ENCODE measurements at regions not wholly inside any gene's neighbourhood (a gene's known extent, or its start where the extent isn't known, plus 50 kb on each side); places are given as distances from the start of the nearest gene placed in this dataset.

DNA sequence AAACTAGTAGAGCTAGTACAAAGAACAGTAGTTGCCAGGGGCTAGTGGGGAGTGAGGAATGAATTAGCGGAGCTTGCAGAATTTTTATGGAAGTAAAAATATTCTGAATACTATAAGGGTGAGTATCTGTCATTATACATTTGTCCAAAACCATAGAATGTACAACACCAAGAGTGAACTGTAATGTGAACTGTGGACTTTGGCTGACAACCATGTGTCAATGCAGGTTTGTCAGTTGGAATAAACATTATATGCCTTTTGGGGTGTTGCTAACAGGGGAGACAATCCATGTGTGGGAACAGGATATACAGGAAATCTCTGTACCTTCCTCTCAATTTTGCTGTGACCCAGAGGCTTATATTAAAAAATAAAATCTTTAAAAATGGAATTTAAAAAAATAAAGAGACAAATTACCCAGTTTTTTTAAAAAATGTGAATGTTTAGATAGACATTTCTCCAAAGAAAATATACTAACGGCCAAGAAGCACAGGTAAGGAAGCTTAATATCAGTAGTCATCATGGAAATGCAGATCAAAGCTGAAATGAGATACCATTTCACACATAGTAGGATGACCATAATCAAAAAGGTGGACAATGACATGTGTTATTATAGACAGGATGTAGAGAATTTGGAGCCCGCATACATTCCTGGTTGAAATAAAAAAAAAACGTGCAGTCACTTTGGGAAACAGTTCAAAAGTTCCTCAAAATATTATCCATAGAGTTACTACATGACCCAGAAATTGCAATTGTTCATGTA is 899.8 kb downstream of the RAB28 start:
- no TSS peak for BruUV-seq (replicated peaks)
- H4K91ac ChIP-seq (ENCODE audit: insufficient read depth, low read depth, low read length) = no peak overlapping the region
- H2BK5ac ChIP-seq (ENCODE audit: low read depth, low read length, poor library complexity, severe bottlenecking) = no peak overlapping the region
- dilution Hi-C loops (cut with HindIII; ENCODE audit: low sequenced_read_pairs, unreplicated experiment) = no loop called here
- H3K56ac ChIP-seq (ENCODE audit: extremely low read depth, insufficient read depth, low read length) = no peak overlapping the region
- no peak overlapping the region for H3K18ac ChIP-seq (ENCODE audit: low read depth, low read length)
- H2AFZ ChIP-seq (replicated peaks; ENCODE audit: low read length, poor library complexity) = no peak overlapping the region
- no peak overlapping the region for H4K8ac ChIP-seq (ENCODE audit: low read depth in 2 of 2, low read length in 2 of 2)
- H3K9ac ChIP-seq (ENCODE audit: low read depth, low read length) = no peak overlapping the region
- no peak overlapping the region for H4K5ac ChIP-seq (ENCODE audit: low read depth, low read length)
- no peaks in the 10 kb centered on the region for H4K20me1 ChIP-seq (ENCODE audit: insufficient read depth, low read length)
- ChIA-PET POLR2A (ENCODE audit: unreplicated experiment) (no interaction called here), CTCF (no interaction called here)
- no peaks in the 10 kb centered on the region for H3K27me3 ChIP-seq (ENCODE audit: control insufficient read depth, insufficient read depth, low read length)
- TF ChIP-seq RAD21 (IDR thresholded peaks at IDR 0.05; ENCODE audit: low read length) (no peak), MAZ (IDR thresholded peaks at IDR 0.05; ENCODE audit: borderline replicate concordance, low read depth, low read length) (no peak), MXI1 (IDR thresholded peaks at IDR 0.05; ENCODE audit: borderline replicate concordance, low read depth, low read length) (no peak), MAFK (IDR thresholded peaks at IDR 0.05; ENCODE audit: low read depth, low read length) (no peak), NFE2L2 (IDR thresholded peaks at IDR 0.05; ENCODE audit: low read depth, low read length) (no peak), BHLHE40 (IDR thresholded peaks at IDR 0.05; ENCODE audit: low read depth, low read length) (no peak)
- H3K23ac ChIP-seq (ENCODE audit: low read depth, low read length) = no peak overlapping the region
- H2BK120ac ChIP-seq (ENCODE audit: low read depth, low read length) = no peak overlapping the region
- no peaks in the 10 kb centered on the region for H3K4me1 ChIP-seq (ENCODE audit: control insufficient read depth, insufficient read depth, low read length)
- no peak overlapping the region for H3K4ac ChIP-seq (ENCODE audit: low read depth, low read length)
- no peak overlapping the region for H3K4me3 ChIP-seq (ENCODE audit: insufficient read depth, low read depth, low read length)
- in situ Hi-C loops (cut with MboI; ENCODE audit: low sequenced_read_pairs) = no loop called here
- no peaks in the 10 kb centered on the region for H3K79me1 ChIP-seq (ENCODE audit: low read depth in 1 of 2, low read length in 2 of 2)
- H2AK5ac ChIP-seq (ENCODE audit: low read depth, low read length) = no peak overlapping the region
- H2BK20ac ChIP-seq (ENCODE audit: low read depth, low read length) = no peak overlapping the region
- H3K9me1 ChIP-seq (ENCODE audit: insufficient read depth, low read length) = no peaks in the 10 kb centered on the region
- intact Hi-C loops (cut with micrococcal nuclease) = no loop called here
- H2BK15ac ChIP-seq (ENCODE audit: low read depth, low read length) = no peak overlapping the region
- ATAC-seq (ENCODE audit: low read depth) = no peak
- no peak overlapping the region for H3K14ac ChIP-seq (replicated peaks; ENCODE audit: low read depth, low read length)
- H3K4me2 ChIP-seq (ENCODE audit: low read depth, low read length) = no peak overlapping the region
- no peaks in the 10 kb centered on the region for H3K36me3 ChIP-seq (ENCODE audit: control insufficient read depth, insufficient read depth, low read length)
- no peak for DNase-seq
- peaks cover 2% of the 10 kb centered on the region; the same call in 1 of the 2 replicates for H3K9me3 ChIP-seq (ENCODE audit: control insufficient read depth, insufficient read depth, low read length)
- no CpG with 5 or more reads among the region's 4 CpGs for WGBS, 2 experiments (ENCODE audit: extremely low coverage in 2 of 2, insufficient read length in 1 of 2)
- H2AK9ac ChIP-seq (replicated peaks; ENCODE audit: low read depth, low read length, poor library complexity) = no peak overlapping the region
- no peak overlapping the region for H3K27ac ChIP-seq (ENCODE audit: insufficient read depth, low read length)
